ENCODE measurements at regions not wholly inside any gene's neighbourhood (a gene's known extent, or its start where the extent isn't known, plus 50 kb on each side); places are given as distances from the start of the nearest gene placed in this dataset.
A peak's percentile ranks its signal among the peaks of the same experiment; 100 is the strongest.
"Not testable (repeated sequence)": the region's sequence is repeated elsewhere in the genome, so short reads cannot be mapped to it uniquely, and the experiment has no call there.

GRCh38 chr2:111376971-111377352, 256.2 kb downstream of the BCL2L11 start:
- H3K27ac ChIP-seq: peak overlapping the region; percentile 5 to 65 (median 65)
- peaks cover 0 to 12% of the 10 kb centered on the region in 2 donors for H3K4me1 ChIP-seq
- intact Hi-C loops (cut with DNase I); H3K27me3 ChIP-seq; H3K4me3 ChIP-seq (replicated peaks in 1 of 3); H3K36me3 ChIP-seq; H3K9me3 ChIP-seq: not testable (repeated sequence)
- WGBS, 2 donors: 13% methylated on average over 3 of the region's 7 CpGs; no CpG with 5 or more reads in 1 of the 2 donors
- peak; percentile 68 to 77 for DNase-seq

GRCh38 chr2:111377386-111377959, 256.8 kb downstream of the BCL2L11 start:
- intact Hi-C loops (cut with DNase I); H3K36me3 ChIP-seq; H3K27me3 ChIP-seq; H3K27ac ChIP-seq; H3K9me3 ChIP-seq; H3K4me3 ChIP-seq (replicated peaks in 1 of 3): not testable (repeated sequence)
- WGBS, 2 donors: no CpG with 5 or more reads among the region's 13 CpGs
- H3K4me1 ChIP-seq: peaks cover 0 to 12% of the 10 kb centered on the region in 2 donors
- DNase-seq: peak; percentile 78 to 83

GRCh38 chr2:111378348-111378747, 257.6 kb downstream of the BCL2L11 start:
- intact Hi-C loops (cut with DNase I); DNase-seq; H3K27ac ChIP-seq; H3K27me3 ChIP-seq; H3K9me3 ChIP-seq; H3K36me3 ChIP-seq; H3K4me3 ChIP-seq (replicated peaks in 1 of 3): not testable (repeated sequence)
- peaks cover 0 to 12% of the 10 kb centered on the region in 2 donors for H3K4me1 ChIP-seq
- WGBS, 2 donors: no CpG with 5 or more reads among the region's 3 CpGs

GRCh38 chr2:111380733-111381439, 260.2 kb downstream of the BCL2L11 start:
- H3K4me1 ChIP-seq; H3K27ac ChIP-seq; H3K4me3 ChIP-seq (replicated peaks in 1 of 3); intact Hi-C loops (cut with DNase I); H3K36me3 ChIP-seq; H3K27me3 ChIP-seq; H3K9me3 ChIP-seq: not testable (repeated sequence)
- DNase-seq: peak; percentile 29 to 35
- 7 to 37% methylated on average over 2 to 3 of the region's 5 CpGs for WGBS, 2 donors

GRCh38 chr2:111381530-111382306, 261.0 kb downstream of the BCL2L11 start:
- H3K9me3 ChIP-seq; H3K27ac ChIP-seq; H3K4me3 ChIP-seq (replicated peaks in 1 of 3); H3K36me3 ChIP-seq; DNase-seq; H3K4me1 ChIP-seq; H3K27me3 ChIP-seq; intact Hi-C loops (cut with DNase I): not testable (repeated sequence)
- WGBS, 2 donors: 97 to 98% methylated on average over 5 to 9 of the region's 11 CpGs

GRCh38 chr2:111382507-111382906, 261.8 kb downstream of the BCL2L11 start:
- H3K4me3 ChIP-seq (replicated peaks in 1 of 3); H3K27me3 ChIP-seq; H3K9me3 ChIP-seq; intact Hi-C loops (cut with DNase I); H3K27ac ChIP-seq; DNase-seq; H3K4me1 ChIP-seq; H3K36me3 ChIP-seq: not testable (repeated sequence)
- 98 to 100% methylated on average over 3 of the region's 3 CpGs for WGBS, 2 donors

GRCh38 chr2:111383311-111383710, 262.6 kb downstream of the BCL2L11 start:
- DNase-seq: peak in 1 of 2 donors; percentile 7
- H3K4me3 ChIP-seq (replicated peaks in 1 of 3); intact Hi-C loops (cut with DNase I): not testable (repeated sequence)

GRCh38 chr2:111385226-111385957, 264.7 kb downstream of the BCL2L11 start:
- H3K9me3 ChIP-seq; DNase-seq; H3K4me3 ChIP-seq (replicated peaks in 1 of 3); H3K36me3 ChIP-seq; intact Hi-C loops (cut with DNase I); H3K27ac ChIP-seq; H3K27me3 ChIP-seq; H3K4me1 ChIP-seq: not testable (repeated sequence)
- 91 to 97% methylated on average over 8 of the region's 8 CpGs for WGBS, 2 donors

More at GRCh38 chr2:111383311-111383710, 262.6 kb downstream of the BCL2L11 start:
- not testable (repeated sequence) for H3K9me3 ChIP-seq, H3K36me3 ChIP-seq, H3K27ac ChIP-seq, H3K27me3 ChIP-seq, H3K4me1 ChIP-seq
- 96 to 97% methylated on average over 10 to 11 of the region's 12 CpGs for WGBS, 2 donors

- H3K36me3 ChIP-seq; H3K4me1 ChIP-seq; DNase-seq; H3K27ac ChIP-seq; H3K4me3 ChIP-seq (replicated peaks in 1 of 3); intact Hi-C loops (cut with DNase I); H3K9me3 ChIP-seq; H3K27me3 ChIP-seq: not testable (repeated sequence)
- 97% methylated on average over 2 of the region's 2 CpGs; no CpG with 5 or more reads in 1 of the 2 donors for WGBS, 2 donors
Measured at GRCh38 chr2:111390605-111391004, 269.9 kb downstream of the BCL2L11 start.

- H3K4me1 ChIP-seq; intact Hi-C loops (cut with DNase I); H3K4me3 ChIP-seq (replicated peaks in 1 of 3); H3K36me3 ChIP-seq; H3K9me3 ChIP-seq; DNase-seq; H3K27ac ChIP-seq; H3K27me3 ChIP-seq: not testable (repeated sequence)
- WGBS, 2 donors: 56 to 67% methylated on average over 6 to 7 of the region's 10 CpGs
Measured at GRCh38 chr2:111395350-111396128, 274.8 kb downstream of the BCL2L11 start.

- H3K36me3 ChIP-seq; DNase-seq; H3K4me1 ChIP-seq; H3K9me3 ChIP-seq; intact Hi-C loops (cut with DNase I); H3K27me3 ChIP-seq; H3K4me3 ChIP-seq (replicated peaks in 1 of 3); H3K27ac ChIP-seq: not testable (repeated sequence)
- WGBS, 2 donors: 50 to 75% methylated on average over 3 of the region's 3 CpGs
Measured at GRCh38 chr2:111400598-111401253, 280.0 kb downstream of the BCL2L11 start.

Measured in thyroid gland (tissue), 4 donors.